NCI-H82 treated with DMSO at 0.1 percent for 48 hours (cell line): ENCODE measurements at regions not wholly inside any gene's neighbourhood (a gene's known extent, or its start where the extent isn't known, plus 50 kb on each side); places are given as distances from the start of the nearest gene placed in this dataset.

Experiments
- DNase-seq: peaks from one replicate; lab custom pipeline; 2025; ENCODE audit not compliant: unreplicated experiment; lab: John Stamatoyannopoulos, UW

DNA sequence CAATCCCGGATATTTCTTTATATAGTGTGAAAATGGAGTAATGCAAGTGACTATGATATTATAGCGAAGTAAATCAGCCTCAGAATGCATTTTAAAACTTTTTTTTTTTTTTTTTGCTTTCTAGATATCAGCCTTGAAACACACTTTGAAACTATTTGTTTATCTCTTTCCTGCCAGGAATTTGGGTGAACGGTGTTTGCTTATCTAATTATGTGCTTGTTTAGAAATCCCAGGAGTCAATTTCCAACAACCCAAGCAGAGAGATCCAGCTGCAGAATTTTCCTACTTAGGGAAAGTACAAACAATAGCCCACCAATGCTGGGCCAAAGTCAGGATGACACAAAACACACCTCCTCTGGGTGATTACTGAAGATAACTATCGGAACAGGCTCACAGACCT, 958.8 kb downstream of the PCDH18 start:
- no peak for DNase-seq

DNA sequence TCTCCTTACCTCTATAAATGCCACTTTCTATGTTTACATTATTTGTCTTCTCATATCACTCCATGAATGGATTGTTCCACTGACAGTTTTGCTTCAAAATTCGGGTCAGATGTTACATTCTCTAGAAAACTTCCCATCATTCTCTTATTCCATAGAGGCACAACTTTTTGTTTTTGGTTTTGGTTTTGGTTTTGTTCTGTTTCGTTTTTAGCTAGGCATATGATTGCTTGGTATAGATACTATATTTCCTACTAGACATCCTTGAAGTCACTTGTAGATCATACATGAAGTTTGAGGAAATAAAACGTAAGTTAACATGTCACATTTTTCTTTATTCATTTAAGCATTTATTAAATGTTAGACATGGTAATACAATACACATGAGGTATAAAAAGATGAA, 961.0 kb downstream of the PCDH18 start:
- no peak for DNase-seq

DNA sequence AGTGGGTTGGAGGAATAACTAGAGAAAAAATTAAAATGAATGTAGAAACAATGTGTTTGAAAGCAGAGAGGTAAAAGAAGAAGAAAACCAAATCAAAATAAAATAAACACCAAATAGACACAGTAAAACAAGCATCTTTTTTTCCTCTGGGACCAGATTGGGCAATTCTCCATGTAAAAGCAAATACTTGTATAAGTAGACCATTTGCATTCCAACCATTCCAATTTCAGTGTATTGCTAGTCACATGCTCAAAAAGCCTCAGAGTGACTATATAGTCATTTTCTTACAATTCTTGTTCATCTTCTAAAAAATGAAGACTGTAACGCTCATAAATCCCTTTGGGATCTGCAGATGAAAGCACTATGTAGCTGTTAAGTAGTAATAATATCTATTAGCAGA, 969.5 kb downstream of the PCDH18 start:
- DNase-seq = no peak

DNA sequence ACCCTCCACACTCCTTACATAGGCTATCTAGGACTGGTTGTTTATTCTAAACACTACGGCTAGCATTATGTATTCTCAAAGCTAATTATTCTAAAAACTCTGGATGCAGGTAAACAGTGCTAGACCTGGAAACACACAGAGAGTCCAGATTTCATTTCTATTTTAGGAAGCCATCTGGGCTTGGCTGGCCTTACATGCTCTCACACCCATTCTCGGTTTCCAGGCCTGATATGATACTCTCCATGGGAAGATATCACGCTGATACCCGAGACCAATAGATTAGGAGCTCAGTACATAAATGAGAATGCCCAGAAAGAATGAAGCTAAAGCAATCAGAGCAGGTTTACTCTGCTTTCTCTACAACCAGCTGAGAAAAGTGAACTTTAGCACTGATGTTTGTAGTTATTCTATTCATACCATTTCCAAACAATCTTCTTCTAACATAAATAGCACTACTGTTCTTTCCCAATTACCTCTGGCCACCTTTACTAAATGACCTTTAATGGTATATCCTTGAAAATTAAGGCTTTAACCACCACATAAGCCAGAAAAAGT, 973.3 kb downstream of the PCDH18 start:
- no peak for DNase-seq

DNA sequence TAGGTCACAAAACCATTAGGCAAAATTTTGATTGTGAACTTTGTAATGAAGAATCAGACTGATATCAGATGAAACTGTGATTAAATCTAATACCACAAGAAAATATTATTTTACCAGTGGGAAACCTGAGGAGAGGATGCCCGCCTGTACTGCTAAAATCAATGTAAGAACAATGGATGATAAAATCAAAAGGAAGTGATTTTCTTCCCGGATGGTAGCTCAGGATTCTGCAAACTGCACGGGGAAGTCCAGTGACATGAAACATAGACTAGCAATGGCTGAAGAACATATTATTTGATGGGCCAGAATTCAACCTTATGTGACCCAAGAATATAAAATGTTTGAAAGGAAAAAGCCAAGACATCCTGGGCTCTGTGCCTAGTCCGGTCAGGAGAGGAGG, 974.9 kb downstream of the PCDH18 start:
- no peak for DNase-seq

DNA sequence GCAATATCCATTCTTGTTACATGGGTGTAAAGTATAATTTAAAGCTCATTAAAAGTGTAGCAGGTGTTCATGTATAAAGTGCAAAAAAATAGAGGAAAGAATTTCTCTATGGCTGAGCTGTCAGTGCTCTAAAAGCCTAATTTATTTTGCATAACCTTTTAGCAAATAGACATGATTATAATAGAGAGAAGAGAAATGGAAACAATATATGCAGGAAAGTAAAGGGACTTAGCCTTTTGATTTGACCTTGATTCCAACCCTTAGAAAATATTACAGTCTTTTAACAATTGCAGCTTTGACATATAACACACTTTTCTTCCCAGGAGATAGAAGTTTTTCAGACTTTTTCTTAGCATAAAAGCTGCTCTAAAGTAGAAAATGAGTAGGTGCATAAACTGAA, 978.3 kb downstream of the PCDH18 start:
- no peak for DNase-seq

DNA sequence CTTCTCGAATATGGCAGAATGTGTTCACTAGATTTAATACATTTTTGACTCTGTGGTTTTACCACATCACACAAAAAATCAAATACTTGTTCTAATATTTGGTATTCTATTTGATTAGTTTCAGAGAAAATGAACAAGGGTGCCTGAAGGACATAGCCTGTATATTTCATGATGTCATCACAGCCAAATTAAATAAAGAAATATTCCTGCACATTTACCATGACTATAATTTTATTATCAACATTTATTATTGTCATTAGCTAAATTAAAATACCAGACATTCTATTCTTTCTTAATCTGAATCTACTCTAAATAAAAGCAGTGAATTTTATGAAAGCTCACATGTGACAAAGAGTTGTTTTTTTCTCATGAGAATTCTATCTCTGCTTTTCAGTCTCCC, 980.5 kb downstream of the PCDH18 start:
- DNase-seq = no peak

DNA sequence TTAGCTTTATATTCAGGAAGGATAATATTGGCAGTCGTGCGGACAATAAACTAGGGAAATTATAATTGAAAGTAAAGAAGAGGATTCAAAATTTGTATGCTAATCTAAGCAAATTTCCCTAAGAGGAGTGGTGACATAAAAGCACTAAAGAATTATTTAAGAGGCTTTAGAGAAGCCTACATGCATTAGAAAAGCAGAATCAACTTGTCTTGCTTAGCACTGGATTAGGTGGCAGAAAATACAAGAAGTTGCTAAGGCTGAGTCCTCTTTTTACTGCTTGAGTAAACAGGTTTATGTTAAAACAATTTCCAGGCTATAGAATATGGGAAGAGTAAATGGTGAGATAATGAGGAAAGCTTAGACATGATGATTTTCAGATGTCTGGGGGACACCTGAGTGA, 991.5 kb downstream of the PCDH18 start:
- DNase-seq = no peak

DNA sequence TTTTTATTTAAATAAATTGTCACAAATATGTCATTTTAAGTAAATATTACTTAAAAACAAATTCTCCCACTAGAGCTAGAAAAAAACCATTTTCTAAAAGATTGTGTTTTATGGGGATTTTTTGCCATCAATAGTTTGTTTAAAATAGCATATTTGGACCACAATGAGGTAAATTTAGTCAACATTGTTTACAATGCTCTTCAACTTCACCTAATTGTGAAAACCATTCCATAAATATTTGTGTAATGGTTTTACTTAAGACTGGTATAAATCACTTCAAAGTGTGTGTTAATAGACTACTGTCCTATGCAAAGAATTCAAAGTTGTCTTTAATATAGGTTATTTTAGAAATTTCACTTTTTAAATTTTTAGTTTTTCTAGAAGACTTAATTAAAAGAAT, 1004.2 kb downstream of the PCDH18 start:
- no peak for DNase-seq

DNA sequence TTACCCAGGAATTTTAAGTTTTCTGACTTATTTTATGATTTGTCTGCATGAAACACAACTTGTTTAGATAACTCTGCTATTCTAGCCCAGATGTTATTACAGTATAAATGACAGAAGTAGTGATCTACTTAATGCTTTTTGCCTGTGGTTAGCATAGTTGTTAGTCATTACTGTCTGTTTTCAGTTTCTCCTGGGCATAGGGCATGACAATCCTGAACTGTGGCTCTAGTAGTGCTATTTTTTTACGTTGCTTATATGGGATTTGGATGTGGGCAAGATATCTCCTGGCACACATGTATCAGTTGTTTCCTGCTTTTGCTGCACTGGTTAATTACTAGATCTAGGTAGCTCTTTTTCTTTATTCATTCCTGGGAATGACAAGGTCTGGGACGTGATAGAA, 1005.8 kb downstream of the PCDH18 start:
- DNase-seq = no peak

DNA sequence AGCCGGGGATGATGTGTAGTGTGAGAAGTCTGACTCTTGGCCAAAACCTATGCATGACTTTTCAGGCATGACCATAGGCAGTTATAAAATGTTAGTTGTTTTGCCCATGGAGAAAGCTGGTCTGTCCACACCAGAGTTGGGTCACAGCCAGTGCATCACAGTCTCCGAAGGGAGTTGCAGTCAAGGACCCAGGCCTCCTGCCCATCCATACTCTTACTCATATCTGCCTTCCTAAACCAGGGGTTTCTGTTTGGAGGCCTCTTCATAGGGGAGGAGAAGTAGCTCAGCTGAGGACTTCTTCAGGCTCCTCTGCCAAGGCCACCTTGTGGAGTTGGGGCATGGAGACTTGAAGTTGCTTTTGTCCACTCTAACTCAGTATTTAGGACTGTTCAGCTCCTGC, 1008.3 kb downstream of the PCDH18 start:
- no peak for DNase-seq

DNA sequence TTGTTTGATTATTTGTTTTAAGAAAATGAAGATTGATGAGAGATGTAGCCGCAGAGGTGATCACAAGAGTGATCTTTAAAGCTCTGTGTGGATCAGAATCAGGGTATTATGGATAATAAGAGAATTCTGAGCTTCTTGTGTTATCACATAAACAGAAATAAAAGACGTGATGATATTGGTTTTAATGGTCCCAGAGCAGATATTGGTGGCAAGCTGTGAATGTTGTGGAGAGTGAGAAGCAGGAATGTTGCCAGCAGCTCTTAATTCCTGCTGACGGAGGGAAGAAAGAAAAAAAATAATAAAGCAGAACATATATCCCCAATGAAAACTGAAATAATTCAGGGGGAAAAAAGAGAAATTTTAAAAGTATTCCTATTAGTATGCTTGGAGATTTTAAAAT, 1015.9 kb downstream of the PCDH18 start:
- no peak for DNase-seq

DNA sequence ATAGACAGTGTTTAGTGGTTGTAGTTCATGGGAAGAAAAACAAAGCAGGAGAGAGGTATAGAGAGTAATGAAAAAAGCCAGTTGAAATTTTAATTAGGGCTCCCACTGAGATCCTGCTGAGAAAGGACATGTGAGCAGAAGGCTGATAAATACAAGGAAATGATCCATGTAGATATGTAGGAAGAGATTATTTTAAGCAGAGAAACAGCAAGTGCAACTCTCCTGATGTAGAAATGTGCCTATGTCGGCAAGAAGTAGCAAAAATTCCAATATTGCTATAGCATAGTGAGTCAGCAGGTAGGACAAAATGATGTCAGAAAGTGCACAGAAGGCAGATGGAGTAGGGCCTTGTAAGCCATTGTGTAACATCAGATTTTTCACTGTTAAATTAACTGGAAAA, 1027.3 kb downstream of the PCDH18 start:
- no peak for DNase-seq

DNA sequence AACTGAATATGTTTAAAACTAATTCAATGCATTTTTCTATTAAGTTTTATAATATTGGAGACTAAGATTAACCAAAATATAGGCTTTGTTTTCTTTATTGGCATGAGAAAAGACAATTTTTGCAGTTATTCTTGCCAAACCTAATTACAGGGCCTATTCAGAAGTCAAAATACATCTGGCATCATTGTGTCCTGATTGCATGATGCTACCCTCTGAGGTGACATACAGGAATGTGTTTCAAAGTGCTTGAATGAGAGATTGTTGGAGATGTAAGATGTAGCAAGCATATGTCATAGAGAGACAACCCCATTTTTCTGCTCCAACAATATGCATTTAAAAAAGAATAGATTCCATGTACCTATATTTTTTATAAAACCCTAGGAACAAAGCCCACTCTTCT, 1036.4 kb downstream of the PCDH18 start:
- DNase-seq = no peak

DNA sequence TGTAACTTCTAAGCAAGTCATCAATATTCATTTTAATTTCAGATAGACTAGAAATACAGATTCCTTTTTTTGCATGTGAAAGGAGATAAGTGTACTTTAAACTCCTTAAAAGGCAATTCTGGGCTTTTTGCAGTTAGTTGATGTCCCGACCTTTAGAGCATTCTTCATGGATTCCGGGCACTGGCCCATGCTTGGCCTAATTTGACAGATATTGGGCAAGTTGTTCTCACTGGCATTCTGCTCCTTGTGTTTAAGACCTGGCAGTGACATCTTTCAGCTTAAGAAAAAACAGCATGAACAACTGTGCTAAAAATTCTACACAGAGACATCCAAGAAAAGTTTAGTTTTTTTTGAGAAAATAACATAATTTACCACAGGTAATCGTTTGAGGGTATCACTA, 1037.2 kb downstream of the PCDH18 start:
- no peak for DNase-seq

DNA sequence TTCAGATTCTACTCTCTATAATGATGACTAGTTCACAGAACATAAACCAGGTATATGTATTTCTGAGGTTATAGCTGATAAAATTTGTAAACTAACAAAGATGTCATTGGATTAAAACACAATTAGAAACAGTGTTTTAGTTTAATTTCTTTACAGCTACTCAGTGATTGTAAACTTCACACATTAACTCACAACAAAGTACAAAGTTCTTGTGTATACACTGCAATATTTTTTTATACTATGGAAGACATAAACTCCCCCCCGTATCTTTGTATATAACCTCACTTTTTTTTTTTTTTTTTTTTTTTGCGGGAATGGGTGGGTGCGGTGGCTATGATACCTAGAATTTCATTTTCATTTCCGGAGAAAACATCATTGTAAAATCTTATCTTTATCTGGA, 1043.2 kb downstream of the PCDH18 start:
- DNase-seq = no peak

DNA sequence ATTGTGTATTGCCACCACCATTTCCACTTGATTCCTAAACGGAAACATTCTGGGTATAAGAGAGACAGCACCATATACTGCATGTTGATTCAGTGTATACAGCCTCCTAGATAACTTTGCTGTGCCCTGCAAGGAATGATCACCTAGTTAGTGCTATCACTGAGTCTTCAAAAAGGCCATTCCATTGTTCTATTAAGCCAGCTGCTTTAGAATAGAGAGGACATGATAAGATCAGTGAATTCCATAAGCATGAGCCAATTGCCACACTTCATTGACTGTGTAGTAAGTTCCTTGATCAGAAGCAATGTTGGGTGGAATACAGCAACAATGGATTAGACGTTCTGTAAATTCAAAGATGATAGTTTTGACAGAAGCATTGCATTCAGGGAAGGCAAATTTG, 1047.3 kb downstream of the PCDH18 start:
- DNase-seq = no peak

DNA sequence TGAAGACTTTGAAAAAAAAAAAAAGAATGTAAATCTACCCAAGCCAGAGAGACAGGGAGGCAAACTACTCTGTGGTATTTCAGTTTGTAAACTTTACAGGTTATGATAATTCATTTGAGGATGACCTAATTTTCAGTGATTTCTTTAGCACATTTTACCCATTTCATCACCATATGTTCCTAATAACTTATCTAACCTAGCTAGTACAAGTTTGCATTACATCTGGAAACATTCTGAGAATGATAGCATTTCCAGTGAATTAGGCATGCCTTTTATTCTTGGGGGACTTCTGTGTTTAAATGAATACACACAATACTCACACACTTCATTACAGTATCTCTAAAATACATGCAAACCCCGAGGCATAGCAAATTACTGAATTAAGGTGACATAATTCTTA, 1055.5 kb downstream of the PCDH18 start:
- DNase-seq = no peak

DNA sequence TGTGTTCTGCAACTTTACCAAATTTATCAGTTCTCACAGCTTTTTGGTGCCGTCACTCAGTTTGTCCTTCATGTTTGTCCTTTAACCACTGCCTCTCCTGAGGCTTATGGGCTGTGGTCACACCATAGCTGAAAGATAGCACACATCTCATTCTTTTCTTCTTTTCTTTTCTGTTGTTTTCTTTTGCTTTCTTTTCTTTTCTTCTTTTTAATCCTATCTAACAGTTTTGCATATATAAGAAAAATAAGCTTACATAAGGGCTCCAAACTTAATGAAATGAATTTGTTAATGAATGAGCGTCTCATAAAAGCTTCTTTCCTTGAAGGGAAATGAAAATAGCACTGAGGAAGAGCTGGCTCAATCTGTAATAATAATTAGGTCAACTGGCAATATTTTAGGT, 1061.2 kb downstream of the PCDH18 start:
- no peak for DNase-seq

DNA sequence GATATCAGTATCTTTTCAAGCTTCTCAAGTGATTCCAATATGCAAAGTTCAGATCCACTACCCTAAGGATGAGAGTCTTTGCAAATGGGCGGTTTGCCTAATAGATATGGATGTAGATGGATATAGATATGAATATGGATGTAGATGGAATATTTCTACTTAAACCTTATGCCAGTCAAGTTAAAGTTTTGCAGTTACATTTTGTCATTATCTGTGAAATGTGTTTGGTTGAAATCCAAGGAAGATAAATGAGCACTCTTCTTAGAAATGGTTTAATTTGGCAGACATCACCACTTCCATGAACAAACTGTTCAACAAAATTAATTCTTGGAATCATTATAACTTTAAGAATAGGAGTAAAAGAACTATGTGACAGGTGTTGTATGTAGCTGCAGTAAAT, 1066.6 kb downstream of the PCDH18 start:
- no peak for DNase-seq

DNA sequence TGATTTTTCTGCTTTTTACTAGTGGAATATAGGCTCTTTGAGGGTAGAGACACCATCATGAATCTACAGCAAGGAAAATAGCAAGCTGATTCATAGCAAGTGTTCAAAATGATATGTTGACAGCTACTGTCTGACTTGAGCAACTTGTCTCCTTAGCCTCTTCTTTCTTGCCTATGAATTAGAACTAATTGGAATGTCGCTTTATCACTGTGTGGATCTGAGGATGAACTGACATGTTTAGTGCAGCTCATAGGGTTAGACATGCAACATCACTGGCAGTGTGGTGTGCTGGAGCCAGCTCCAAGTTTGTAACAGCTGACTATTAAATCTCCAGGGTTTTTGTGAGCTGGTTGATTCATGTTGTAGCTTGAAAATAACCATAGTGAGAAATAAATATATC, 1068.4 kb downstream of the PCDH18 start:
- no peak for DNase-seq

DNA sequence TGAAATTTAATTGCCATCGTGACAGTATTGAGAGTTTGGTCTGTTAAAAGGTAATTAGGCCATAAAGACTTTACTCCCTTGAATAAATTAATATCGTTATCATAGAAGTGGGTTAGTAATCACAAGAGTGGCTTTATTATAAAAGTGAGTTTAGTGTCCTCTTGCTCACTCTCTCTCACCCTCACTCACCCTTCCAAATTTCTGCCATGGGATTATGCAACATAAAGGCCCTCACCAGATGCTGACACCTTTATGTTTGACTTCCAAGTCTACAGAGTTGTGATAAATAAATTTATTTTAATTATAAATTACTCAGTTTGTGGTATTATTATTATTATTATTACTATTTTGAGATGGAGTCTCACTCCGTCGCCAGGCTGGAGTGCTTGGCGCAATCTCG, 1070.8 kb downstream of the PCDH18 start:
- DNase-seq = no peak

DNA sequence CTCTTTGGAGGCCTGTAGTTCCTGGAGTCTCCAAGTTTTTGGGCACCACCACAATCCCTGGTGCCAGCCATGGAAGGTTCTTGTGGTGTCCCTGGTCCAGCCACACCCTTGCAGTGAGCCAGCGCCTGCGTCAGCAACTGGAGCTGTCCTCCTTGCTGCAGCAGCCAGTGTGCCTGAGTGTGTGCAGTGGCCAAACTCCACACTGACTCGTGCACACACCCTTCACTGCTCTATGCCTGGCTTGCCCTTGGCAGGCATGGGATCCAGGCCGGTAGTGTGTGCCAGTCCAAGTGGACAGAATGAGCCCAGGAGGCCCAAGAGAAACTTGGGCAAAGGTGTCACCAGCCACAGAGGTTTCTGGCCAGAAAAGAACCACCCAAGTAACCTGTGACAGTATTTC, 1074.0 kb downstream of the PCDH18 start:
- no peak for DNase-seq

DNA sequence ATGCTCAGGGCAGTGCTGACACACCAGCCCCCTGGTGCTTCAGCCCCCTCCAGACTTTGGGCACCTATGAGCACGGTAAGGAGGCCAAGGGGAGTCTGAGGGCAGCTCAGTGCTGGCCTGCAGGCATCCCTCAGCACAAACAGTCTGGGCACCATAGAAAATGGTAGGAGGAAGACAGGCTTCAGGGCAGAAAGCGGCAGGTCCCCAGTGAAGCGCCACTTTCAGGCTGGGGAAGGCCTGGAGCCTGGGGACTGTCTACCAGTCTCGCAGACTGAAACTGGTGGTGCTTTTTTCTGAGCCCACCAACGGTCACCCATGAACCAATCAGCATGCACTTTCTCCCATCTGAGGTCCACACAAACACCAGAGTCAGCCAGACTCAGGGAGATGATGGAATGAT, 1074.7 kb downstream of the PCDH18 start:
- no peak for DNase-seq
